Lung (tissue), 11 donors: ENCODE measurements at regions not wholly inside any gene's neighbourhood (a gene's known extent, or its start where the extent isn't known, plus 50 kb on each side); places are given as distances from the start of the nearest gene placed in this dataset.

Experiments
- ATAC-seq: fragments of 200-7000 bp; cut with Tn5 transposase; one replicate; pipeline ENCODE4 v1.9.1; 2020; ENCODE audit warnings: moderate number of reproducible peaks; ENCODE audit not compliant: insufficient read depth, low FRiP score
- DNase-seq, 3 donors: peaks; one replicate each; pipeline ENCODE4 v3.0.0-alpha.2; 2013 to 2017
- H3K27ac ChIP-seq, 2 donors: one replicate each; pipeline ENCODE4 v1.5.1; 2013; ENCODE audit warnings: mild to moderate bottlenecking in 2 of 2, moderate library complexity in 2 of 2, control low read depth in 1 of 2, inconsistent platforms in 1 of 2, low read depth in 1 of 2, low read length in 1 of 2
- H3K27me3 ChIP-seq, 3 donors: one replicate each; pipeline ENCODE4 v1.5.1; 2013; ENCODE audit warnings: low read length in 2 of 3; ENCODE audit not compliant: control insufficient read depth in 3 of 3, insufficient read depth in 3 of 3
- H3K36me3 ChIP-seq, 4 donors: one replicate each; pipeline ENCODE4 v1.5.1; 2013; ENCODE audit warnings: low read length in 4 of 4, mild to moderate bottlenecking in 1 of 4, moderate library complexity in 1 of 4; ENCODE audit not compliant: control insufficient read depth in 4 of 4, insufficient read depth in 4 of 4
- H3K4me1 ChIP-seq, 5 donors: one replicate each; pipeline ENCODE4 v1.5.1; 2013; ENCODE audit warnings: low read length in 5 of 5, mild to moderate bottlenecking in 2 of 5, moderate library complexity in 1 of 5; ENCODE audit not compliant: control insufficient read depth in 5 of 5, insufficient read depth in 5 of 5
- H3K4me3 ChIP-seq: one replicate; pipeline ENCODE4 v1.5.1; 2013; ENCODE audit warnings: mild to moderate bottlenecking, control low read depth, moderate library complexity
- H3K9ac ChIP-seq, 2 donors: one replicate each; pipeline ENCODE4 v1.5.1; 2013; ENCODE audit warnings: low read length in 2 of 2, control low read depth in 1 of 2; ENCODE audit not compliant: insufficient read depth in 1 of 2
- H3K9me3 ChIP-seq, 4 donors: one replicate each; pipeline ENCODE4 v1.5.1; 2013; ENCODE audit warnings: low read length in 3 of 4, mild to moderate bottlenecking in 1 of 4, moderate library complexity in 1 of 4; ENCODE audit not compliant: control insufficient read depth in 4 of 4, insufficient read depth in 3 of 4
- WGBS, 2 donors: extraction: QIAGEN DNeasy Blood & Tissue Kit; methylation state at CpG; one replicate each; pipeline ENCODE4 v1.1.7; 2013; 5-methylcytosine and 5-hydroxymethylcytosine counted together
- TF ChIP-seq, protein P1 (sequence below): IDR thresholded peaks from 2 replicates; pipeline ENCODE4 v1.5.1; 2012; ENCODE audit warnings: mild to moderate bottlenecking; ENCODE audit errors: control extremely low read depth, extremely low read depth
- donor health status: control.
- donor health status: control.
- donor health status: Bipolar disorder and iron deficiency.
- donor health status: healthy.
- donor health status: DM: yes; HTN: yes; CAD: no.

DNA sequence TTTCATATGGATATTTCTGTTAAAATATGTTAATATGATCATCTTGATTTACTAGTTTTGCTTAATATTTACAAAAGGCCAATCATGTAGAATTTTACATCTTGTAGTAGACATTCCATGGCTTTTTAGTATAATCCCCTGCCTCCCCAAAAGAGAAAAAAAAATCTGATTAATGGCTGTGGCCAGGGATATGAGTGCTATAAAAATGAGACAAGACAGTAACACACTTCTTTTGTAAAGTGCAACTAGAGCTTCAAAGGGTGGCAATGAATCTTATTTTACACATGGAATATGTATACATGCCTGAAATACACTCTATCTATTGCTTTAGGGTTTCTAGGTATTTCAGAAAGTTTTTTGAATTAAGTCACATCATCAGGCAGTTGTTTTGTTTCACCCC lies 112.2 kb upstream of the NANOGP8 start:
- Histone ChIP-seq H3K4me1 (no peaks in the 10 kb centered on the region), H3K36me3 (no peaks in the 10 kb centered on the region), H3K27me3 (no peaks in the 10 kb centered on the region), H3K9me3 (peaks cover 0 to under 1% (median 0%) of the 10 kb centered on the region in 4 donors), H3K4me3 (no peak overlapping the region), H3K27ac (no peak overlapping the region), H3K9ac (no peak overlapping the region)
- TF ChIP-seq, protein P1, sequence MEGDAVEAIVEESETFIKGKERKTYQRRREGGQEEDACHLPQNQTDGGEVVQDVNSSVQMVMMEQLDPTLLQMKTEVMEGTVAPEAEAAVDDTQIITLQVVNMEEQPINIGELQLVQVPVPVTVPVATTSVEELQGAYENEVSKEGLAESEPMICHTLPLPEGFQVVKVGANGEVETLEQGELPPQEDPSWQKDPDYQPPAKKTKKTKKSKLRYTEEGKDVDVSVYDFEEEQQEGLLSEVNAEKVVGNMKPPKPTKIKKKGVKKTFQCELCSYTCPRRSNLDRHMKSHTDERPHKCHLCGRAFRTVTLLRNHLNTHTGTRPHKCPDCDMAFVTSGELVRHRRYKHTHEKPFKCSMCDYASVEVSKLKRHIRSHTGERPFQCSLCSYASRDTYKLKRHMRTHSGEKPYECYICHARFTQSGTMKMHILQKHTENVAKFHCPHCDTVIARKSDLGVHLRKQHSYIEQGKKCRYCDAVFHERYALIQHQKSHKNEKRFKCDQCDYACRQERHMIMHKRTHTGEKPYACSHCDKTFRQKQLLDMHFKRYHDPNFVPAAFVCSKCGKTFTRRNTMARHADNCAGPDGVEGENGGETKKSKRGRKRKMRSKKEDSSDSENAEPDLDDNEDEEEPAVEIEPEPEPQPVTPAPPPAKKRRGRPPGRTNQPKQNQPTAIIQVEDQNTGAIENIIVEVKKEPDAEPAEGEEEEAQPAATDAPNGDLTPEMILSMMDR: no peak
- DNase-seq (no peak), ATAC-seq (no peak)

DNA sequence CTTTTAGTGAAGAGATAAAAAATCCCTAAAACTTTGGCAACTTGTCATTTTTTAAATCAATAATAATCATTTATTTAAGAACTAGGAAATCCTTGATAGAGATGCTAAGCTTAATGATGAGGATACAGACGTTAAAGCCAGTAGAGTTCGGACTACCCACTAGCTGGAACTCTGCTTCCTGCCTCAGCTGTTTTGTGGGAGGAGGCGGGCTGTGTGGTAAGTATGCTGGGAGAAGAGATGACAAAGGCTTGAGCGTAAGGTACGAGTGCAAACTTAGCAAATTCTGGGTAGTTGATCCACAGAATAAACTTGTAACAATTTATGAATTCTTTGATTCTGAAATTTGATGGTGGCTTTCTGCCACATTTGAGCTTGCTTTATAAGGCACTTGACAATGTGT lies 111.2 kb upstream of the NANOGP8 start:
- WGBS, 2 donors: 84 to 94% methylated on average over 5 of the region's 5 CpGs
- TF ChIP-seq, protein P1: no peak
- Histone ChIP-seq H3K36me3 (no peaks in the 10 kb centered on the region), H3K4me1 (no peaks in the 10 kb centered on the region), H3K9me3 (peaks cover 0 to 4% (median 2%) of the 10 kb centered on the region in 4 donors), H3K9ac (no peak overlapping the region), H3K4me3 (no peak overlapping the region), H3K27ac (no peak overlapping the region), H3K27me3 (no peaks in the 10 kb centered on the region)
- no peak for DNase-seq
- ATAC-seq: no peak

DNA sequence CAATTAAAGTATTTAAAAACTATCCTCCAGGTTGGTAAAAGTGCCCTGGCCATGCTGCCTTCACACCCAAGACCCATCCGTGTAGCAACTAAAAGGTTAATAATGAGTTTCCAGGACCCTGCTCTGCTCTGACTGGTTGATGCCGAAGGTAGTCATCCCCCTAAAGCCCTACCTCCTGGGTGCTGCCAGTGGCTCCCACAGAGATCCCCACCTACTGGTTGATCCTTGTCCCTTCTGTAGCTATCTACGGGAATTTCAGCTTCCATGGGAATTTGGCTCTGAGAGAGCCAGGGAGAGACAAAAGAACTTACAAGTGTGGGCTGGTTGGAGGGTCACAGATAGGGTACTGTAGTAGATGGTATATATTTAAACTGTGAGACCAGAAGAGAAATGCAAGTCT lies 110.6 kb upstream of the NANOGP8 start:
- no peak for DNase-seq
- no peak overlapping the region for H3K4me3 ChIP-seq
- H3K9ac ChIP-seq: no peak overlapping the region
- TF ChIP-seq, protein P1: no peak
- no peak for ATAC-seq
- no peaks in the 10 kb centered on the region for H3K36me3 ChIP-seq
- 88 to 93% methylated on average over 3 of the region's 3 CpGs for WGBS, 2 donors
- H3K27me3 ChIP-seq: no peaks in the 10 kb centered on the region
- no peaks in the 10 kb centered on the region for H3K4me1 ChIP-seq
- H3K9me3 ChIP-seq: peaks cover 0 to 4% (median 2%) of the 10 kb centered on the region in 4 donors
- H3K27ac ChIP-seq: no peak overlapping the region

DNA sequence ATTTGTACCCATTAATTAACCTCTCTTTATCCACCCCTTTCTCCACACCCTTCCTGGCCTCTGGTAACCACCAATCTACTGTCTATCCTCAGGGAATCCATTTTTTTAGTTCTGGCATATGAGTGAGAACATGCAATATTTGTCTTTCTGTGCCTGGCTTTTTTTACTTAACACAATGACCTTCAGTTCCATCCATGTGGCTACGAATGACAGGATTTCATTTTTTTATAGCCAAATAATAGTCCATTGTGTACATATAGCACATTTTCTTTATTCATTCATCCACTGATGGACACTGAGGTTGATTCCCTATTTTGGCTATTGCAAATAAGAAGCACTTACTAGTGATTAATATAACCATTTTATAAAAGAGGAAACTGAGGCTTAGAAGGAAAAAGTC lies 109.9 kb upstream of the NANOGP8 start:
- no peak for DNase-seq
- Histone ChIP-seq H3K4me3 (no peak overlapping the region), H3K4me1 (no peaks in the 10 kb centered on the region), H3K27ac (no peak overlapping the region), H3K9me3 (peaks cover 0 to 4% (median 2%) of the 10 kb centered on the region in 4 donors), H3K27me3 (no peaks in the 10 kb centered on the region), H3K9ac (no peak overlapping the region), H3K36me3 (no peaks in the 10 kb centered on the region)
- 81 to 89% methylated on average over 1 of the region's 1 CpG for WGBS, 2 donors
- TF ChIP-seq, protein P1: no peak
- no peak for ATAC-seq
